GM18868 (cell line): ENCODE measurements at regions not wholly inside any gene's neighbourhood (a gene's known extent, or its start where the extent isn't known, plus 50 kb on each side); places are given as distances from the start of the nearest gene placed in this dataset.

Experiments used
- ATAC-seq: cut with Tn5 transposase; IDR thresholded peaks from one replicate; pipeline ENCODE4 v1.9.1; 2021; ENCODE audit warnings: mild to moderate bottlenecking, moderate library complexity; ENCODE audit not compliant: unreplicated experiment

DNA sequence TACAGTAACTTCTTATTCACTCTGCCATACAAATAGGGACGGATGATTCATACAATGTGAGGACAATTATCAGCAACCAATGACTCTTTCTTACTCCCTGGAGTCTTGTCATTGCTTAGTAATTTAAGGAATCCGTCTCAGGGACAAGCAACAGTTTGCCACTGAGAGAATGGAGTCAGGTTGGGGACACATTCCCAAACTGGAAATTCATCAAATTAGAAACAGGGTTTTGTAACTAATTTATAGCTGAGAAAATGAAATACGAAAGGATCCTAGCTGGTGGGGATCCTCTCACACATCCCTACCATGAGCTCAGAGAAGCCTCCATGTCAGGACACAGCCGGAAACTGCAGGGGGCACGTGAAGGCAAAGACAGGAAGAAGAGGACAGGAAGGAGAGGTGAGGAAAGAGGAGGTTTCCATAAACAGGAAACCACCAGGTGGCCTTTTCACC is 50.4 kb upstream of the KDR start:
- ATAC-seq = no peak

DNA sequence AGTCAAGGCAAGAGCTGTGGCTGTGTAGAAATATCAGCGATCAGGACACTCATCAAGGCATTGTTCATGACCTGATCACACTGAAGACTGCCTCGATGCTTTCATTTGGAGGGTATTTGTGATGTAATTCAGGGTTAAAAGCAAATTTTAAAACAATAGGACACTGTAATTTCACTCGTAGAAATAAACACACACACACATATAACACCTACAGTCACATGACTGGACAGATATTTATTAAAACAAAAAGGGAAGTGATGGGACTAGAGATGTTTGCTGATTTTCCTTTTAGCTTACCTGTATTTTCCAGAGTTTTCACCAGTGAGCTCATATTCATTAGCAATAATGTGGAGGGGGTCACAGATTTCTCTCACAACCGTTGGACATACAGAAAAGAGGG is 51.1 kb upstream of the KDR start:
- no peak for ATAC-seq

DNA sequence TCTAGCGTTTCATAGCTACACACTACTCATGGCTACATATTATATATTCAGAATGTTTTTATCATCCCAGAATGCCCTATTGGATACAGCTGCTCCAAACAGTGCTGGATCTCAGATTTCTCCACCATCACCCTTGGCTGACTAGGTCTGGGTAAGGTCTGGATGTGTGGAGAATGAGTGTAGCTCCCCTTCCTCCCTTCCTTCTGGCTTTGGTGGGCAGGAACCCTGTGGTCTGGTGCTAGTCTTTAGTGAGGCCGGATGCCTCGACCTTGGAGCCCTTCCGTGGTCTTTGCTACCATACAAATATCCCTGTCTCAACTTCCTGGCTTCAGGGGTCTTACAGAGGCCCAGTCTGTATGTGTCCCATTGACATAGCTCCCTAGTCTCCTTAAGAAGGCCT is 52.1 kb upstream of the KDR start:
- ATAC-seq = no peak

DNA sequence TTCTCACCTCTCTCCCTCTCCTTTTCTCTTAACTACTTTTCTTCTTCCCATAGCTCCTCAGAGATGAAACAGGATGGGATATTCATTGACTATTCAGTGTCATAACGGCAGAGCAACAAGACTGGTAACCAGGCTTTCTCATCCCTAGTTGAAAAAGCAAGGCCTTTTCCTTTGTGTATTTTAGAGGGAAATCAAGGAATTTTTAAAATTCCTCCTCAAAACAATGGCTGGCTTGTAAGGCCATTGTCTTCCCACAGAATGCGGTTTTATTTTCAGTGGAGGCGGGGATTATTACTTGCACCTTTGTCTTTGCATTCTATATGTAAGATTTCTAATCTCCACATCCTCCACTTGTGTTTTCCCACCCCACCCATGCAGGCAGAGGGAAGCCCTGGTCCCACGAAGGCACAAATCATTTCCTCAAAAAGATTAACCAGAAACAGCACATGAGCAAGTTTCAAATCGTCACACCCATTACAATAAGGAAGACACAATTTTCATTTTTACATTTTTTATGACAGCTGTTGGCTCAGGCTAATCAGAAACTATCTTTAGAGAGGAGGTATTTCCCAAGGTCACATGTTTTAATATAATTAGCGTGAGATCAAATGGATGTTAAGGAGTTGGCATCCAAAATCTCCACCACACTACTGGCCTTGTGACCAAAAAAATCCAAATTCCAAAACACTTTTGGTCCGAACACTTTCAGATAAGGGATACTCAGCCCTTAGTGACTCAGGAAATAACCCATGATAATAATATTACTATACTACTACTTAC is 53.0 kb upstream of the KDR start:
- no peak for ATAC-seq

DNA sequence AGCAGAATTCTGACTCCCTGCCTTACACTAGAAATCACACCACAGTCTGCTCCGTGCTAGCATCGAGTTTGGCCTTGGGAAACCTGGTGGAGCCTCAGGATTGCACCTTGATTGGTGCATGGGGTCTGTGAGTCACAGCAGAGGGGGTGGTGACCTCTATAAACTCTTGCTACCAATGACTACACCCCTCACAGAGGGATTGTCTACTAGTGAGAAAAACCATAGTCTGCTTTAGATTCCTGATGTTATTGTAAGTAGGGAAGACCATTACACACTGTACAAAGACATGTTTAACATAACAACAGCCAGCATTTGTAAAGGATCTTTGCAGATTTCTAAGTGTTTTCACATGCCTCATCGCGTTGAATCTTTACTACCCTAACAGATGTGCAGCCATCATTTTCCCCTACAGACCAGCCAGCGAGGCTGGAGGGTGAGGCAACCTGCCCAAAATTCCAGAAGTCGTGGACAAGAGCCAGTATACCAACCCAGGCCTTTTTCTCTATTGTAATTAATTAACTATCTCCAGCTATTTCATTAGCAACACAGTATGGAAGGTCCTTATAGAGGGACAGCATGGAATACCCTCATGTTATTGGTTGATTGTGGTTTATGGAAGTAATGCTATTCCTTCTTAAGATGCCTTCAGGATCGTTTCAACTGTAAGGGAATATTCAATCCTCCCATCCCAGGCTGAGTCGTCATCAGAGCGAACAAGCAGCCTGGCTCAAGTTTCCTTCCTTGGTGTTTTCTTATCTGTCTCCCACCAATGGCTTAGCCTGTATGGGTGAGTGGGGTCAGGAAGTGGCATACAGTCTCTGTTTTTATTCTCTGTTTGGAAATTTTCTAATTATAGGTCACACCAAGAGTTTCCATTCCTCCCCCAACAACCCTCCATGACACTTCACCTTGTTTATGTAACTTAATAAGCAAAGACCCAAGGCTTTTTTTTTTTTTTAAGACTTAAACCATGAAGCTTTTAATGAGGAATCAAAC is 55.9 kb upstream of the KDR start:
- ATAC-seq = no peak

DNA sequence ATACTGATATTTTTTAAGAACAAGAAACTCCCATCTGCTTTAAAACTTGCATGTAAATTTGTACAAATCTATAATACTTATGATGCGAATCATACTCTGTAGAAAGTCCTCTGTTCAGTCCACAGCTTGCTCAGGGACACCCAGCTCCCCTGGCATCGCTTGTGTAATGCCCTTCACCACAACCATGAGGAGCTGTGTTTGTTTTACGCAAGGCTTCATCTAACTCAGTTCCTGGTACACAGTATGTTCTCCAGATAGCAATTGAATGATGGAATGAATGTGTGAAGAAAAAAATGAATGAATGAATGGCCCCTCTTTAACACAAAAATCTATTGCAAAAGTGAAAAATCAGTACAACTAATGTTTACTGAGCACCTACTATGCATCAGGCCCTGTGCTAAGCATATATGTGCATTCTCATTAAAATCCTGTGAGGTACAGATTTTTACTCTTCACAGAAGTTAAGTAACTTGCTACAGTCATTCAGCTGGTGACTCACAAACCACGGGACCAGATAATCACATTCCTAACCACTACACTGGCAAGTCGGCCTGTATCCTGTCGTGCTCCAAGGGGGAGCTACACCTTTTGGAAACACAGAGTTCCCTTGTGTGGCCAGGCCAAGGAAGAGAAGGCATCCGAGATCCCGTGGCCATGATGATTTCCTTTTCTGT is 58.7 kb upstream of the KDR start:
- ATAC-seq = no peak

DNA sequence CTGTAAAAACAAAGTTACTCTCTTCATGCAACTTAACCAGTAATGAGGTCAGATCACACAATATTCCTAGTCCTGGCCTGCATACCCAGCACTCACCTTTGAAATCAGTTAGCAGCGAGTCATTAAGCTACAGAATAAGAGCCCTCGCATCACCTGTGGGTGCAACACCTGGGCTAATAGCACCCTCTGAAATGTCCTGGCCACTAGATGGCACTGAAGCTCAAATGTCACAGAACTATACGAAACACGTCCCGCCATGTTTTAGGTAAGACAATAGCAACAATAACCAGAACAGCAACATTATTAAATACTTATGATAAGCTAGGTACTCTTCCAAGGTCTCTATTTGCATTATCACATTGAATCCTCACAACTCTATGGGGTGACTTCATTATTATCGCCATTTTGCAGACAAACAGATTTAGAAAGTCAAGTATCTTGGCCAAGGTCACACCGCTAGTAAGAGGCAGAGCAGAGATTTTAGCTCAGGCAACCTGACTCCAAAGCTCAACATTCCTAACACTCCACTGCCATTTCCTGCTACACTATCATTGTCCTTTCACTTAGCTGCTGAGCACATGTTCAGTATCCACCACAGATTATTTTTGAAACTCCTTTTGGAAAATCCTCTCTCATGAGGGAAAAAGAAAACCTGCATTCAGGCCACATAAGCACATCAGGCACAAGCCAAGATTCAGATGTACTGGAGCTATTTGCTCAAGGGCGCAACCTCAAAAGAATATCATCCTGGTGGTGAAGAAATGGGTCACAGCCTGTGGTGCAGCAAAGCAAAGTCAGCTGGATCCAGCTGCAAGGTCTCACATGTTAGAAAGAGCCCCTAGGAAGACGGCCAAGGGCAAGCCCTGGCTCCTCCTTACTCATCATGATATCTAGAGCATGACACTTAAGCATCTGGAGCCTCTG is 59.5 kb upstream of the KDR start:
- ATAC-seq = peak; percentile 78

DNA sequence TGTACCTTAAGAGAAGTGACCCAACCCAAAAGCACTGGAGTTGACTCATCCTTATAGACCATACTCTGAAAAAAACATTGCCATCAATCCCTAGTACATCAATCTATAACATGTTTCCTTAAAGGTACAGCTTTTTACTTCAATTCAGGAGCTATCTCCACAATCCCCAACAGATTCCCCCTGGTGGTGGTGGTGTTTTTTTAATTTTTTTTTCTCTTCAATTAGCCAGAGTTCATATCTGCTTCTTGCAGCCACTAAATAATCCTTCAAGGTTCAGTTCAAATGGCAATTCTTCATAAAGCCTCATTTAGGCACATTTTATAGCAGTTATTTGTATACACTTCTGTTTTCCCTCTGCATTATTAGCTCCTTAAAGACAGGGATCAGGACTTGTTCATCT is 60.7 kb upstream of the KDR start:
- no peak for ATAC-seq

DNA sequence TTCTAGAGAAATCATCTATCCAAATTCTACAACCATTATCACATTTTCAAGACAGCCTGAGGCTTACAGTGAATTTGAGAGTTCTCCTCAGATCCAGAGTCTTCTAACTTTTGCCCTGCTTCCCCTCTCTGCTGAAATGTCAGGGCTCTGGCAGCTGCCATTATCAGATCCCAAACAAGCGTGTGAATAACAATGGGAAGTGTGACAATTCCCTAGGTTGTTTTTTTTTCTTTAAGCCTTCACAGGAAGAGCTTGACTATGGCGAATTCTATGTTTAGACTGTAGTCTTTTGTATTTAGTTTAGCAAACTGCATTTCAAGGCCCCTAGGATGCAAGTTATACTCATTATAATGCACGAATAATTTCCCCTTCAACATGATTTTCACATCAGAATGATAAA is 61.3 kb upstream of the KDR start:
- ATAC-seq = no peak

DNA sequence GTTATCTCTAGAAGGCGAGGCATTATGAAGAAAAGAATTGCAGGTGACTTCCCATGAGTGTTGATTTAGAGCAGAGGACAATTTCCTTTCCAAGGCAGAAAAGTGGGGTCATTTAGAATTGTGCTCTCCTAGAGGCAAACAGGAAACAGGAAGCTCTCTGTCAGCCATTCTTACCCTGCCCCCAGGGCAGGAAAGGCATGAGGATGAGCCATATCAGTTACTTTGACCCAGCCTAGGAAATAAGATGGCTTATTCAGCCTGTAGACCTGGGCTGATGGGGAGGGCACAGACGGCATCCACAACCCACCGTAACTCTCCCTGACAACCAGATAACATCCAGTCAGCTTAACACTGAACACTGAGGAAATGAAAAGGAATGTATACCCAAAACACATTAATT is 88.8 kb upstream of the KDR start:
- no peak for ATAC-seq

DNA sequence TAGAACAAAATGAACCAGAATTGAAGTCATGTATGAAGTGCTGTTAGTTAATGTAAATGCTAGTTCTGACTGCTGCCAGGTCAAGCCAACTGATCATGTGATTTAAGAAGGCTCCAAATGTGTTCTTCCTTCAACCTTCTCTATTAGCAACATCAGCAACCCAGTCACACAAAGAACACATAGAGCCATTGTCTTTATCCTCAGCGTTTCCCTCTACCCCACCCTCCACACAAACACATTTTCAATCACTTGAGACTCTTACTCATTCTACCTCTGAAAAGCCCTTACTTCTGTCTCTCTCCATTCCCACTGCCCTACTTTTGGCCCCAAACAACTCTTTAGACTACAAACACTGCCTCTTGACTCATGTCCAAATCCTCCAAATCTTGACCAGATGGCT is 89.7 kb upstream of the KDR start:
- ATAC-seq = no peak

DNA sequence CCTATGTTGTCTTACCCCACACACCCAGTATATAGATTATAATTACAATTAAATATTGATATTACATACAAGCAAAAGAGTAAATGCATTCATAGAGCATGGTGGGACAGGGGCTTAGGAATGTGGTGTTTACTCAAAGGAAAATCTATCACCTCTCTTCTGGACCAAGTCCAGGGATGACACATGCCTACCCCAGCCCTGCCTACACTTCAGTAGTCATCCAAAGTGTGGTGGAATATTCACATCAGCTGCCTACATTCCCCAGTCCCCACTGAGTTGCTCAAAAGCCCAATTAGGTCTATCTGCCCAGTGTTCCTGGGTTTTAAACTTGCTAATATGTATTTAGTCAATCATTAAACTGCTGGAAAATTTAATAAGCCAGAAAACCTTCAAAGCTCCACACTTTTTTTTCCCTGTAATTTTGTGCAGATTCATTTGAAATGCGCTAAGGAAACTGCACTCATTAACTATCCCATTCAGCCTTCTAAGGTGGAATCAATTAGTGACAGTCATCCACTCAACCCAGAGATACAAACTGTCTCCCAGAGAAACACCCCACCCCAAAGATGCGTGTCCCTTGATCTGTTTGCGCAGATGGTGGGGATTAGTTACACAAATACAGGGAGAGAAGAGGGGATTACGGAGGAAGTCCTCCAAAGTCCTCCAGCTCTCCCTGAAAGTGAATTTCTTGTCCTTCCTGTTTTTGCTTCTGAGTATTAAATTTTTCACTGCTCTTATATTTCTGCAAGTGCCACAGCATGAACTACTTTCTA is 91.7 kb upstream of the KDR start:
- no peak for ATAC-seq

DNA sequence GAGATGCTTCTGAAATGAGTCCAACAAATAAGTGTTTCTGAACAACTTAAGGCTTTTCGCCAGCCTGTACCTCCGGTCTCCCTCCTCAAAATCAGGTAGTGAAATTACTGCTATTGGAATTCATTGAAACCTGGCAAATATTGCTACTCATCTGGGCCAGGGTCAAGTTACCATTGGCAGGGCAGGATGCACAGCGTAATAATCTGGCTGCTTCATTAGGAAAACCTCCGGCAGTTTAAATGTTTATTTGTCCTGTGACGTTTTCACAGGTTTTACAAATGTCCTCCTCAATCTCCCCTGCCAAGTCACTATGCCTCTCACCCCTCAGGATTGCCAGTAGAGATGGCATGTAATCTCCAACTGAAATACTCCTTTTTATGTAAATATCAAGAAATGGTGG is 92.6 kb upstream of the KDR start:
- ATAC-seq = no peak

DNA sequence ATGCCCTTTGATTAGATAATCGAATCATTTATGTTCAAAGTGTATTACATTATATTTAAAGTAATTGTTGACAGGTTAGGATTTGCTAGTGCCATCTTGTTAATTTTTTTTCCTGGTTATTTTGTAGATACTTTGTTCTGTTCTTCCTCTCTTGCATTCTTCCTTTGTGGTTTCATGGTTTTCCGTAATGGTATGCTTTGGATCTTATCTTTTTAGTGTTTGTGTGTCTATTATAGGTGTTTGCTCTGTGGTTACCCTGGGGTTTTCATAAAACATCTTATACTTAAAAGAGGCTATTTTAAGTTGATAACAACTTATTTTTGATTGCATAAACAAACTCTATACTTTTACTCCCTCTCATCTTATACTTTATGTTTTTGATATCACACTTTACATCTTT is 108.2 kb upstream of the SRD5A3 start:
- no peak for ATAC-seq

DNA sequence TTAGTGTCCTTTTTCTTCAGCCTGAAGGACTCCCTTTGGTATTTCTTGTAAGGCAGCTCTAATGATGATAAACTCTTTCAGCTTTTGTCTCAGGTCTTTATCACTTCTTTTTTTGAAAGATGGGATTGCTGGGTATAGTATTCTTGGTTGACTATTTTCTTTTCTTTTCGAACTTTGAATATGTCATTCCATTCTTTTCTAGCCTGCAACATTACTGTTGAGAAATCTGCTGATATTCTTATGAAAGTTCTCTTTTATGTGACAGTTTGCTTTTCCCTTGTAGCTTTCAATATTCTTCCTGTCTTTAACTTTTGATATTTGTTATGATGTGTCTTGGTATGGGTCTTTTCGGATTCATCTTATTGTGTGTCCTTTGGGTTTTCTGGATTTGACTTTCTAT is 107.6 kb upstream of the SRD5A3 start:
- no peak for ATAC-seq

DNA sequence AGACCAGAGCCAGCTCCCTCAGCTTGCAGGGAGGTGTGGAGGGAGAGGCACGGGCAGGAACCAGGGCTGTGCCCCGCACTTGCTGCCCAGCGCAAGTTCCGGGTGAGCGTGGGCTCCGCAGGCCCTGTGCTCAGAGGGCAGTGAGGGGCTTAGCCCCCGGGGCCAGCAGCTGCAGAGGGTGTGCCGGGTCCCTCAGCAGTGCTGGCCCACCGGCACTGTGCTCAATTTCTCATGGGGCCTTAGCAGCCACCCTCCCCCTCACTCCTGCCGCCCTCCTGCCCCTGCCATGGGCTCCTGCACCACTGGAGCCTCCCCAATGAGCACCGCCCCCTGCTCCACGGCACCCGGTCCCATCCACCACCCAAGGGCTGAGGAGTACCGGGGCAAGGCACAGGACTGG is 104.6 kb upstream of the SRD5A3 start:
- no peak for ATAC-seq

DNA sequence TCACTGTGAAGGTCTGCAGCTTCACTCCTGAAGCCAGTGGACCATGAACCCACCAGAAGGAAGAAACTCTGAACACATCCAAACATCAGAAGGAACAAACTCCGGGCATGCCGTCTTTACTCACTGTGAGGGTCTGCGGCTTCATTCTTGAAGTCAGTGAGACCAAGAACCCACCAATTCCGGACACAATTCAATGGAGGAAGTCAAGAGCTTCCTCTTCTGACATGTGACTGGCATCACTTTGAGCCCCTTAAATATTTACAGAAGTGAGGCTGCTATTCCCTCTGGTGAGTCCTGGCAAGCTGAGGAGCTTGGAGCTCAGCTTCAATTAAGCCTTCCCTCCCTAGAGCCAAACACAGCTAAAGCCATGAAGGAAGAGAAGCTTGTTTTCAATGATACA is 103.5 kb upstream of the SRD5A3 start:
- no peak for ATAC-seq

DNA sequence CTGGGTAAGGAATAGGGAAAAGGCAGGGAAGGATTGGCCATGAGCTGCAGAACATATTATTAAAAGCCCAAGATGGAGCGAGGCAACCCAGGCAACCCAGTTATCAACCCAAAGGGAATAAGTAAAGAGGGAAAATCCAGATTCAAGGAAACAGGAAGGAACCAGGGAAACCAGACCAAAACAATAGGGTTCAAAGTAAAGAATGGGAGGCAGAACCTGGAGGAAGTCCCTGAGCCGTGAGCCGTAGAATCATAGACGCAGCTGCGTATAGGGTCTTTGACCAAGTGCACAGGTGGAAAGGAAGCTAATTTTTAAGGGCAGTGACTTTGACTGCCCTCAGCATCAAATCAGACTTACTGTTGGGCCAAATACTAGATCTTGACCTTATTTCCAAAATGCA is 98.5 kb upstream of the SRD5A3 start:
- ATAC-seq = no peak

DNA sequence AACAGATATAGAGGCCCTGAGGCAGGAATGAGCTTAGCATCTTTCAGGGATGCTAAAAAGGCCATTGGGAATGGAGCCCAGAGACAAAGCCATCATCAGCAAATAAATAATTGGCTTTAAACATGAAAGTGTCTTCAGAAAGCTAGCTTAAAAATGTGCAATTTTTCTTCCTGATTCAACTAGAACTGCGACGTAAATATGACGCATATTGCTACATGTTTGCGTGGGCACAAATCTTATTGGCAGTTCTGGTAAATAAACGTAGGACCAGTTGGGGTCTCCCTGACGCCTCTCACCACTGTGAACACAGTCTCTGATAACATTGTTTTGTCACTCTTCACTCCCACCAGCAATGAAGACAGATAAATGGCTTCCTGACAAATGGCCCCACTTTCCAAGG is 97.3 kb upstream of the SRD5A3 start:
- ATAC-seq = no peak

DNA sequence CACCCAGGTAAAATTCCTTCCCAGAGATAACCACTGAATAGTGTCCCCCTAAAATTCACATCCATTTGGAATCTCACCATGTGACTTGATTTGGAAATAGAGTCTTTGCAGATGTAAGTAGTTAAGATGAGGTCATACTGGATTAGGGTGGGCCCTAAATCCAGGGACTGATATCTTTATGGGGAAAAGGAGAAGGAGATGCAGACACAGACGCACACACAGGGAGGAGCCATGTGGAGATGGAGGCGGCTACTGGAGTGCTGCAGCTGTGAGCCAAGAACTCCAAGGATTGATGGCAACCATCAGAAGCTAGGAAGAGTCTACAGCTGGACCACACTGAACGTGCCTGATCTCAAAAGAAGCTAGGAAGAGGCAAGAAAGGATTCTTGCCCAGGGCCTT is 96.6 kb upstream of the SRD5A3 start:
- no peak for ATAC-seq
